ENCODE measurements at regions not wholly inside any gene's neighbourhood (a gene's known extent, or its start where the extent isn't known, plus 50 kb on each side); places are given as distances from the start of the nearest gene placed in this dataset.

GRCh38 chr4:167688660-167689142 is 403.6 kb upstream of the ANXA10 start:
- TF ChIP-seq CTCF (IDR thresholded peaks at IDR 0.05; ENCODE audit: control extremely low read depth in 1 of 3, insufficient read depth in 1 of 3, low read depth in 1 of 3, low read length in 3 of 3), result no peak
- TF ChIP-seq ZNF274 (IDR thresholded peaks at IDR 0.05; ENCODE audit: borderline replicate concordance, extremely low read depth, low read length), result no peak
- no peak for TF ChIP-seq TAF1 (IDR thresholded peaks at IDR 0.05; ENCODE audit: low read depth, low read length)
- no peak for TF ChIP-seq USF2 (IDR thresholded peaks at IDR 0.05; ENCODE audit: low read length)
- no peak for TF ChIP-seq EZH2 (IDR thresholded peaks at IDR 0.05; ENCODE audit: low read depth, low read length, severe bottlenecking)
- TF ChIP-seq EP300 (IDR thresholded peaks at IDR 0.05; ENCODE audit: borderline replicate concordance in 1 of 2, low read depth in 2 of 2, low read length in 2 of 2), result no peak
- TF ChIP-seq POLR2AphosphoS5 (IDR thresholded peaks at IDR 0.05; ENCODE audit: low read depth, low read length), result no peak
- no peak for TF ChIP-seq POLR2A (IDR thresholded peaks at IDR 0.05; ENCODE audit: control extremely low read depth in 1 of 2, low read depth in 2 of 2, low read length in 2 of 2)
- no peak for TF ChIP-seq TEAD4 (IDR thresholded peaks at IDR 0.05; ENCODE audit: low read depth, low read length)
